Left ventricle myocardium superior (tissue), 1 donor: ENCODE measurements at regions not wholly inside any gene's neighbourhood (a gene's known extent, or its start where the extent isn't known, plus 50 kb on each side); places are given as distances from the start of the nearest gene placed in this dataset.
A peak's percentile ranks its signal among the peaks of the same experiment; 100 is the strongest.

ENCODE experiments used
- ATAC-seq: fragments of 200-7000 bp; cut with Tn5 transposase; one replicate; pipeline ENCODE4 v1.9.1; 2020; ENCODE audit warnings: mild to moderate bottlenecking, moderate library complexity
- DNase-seq: peaks from one replicate; pipeline ENCODE4 v3.0.0-alpha.2; 2020
- intact Hi-C: fragments of 100-400 bp; cut with micrococcal nuclease; formaldehyde crosslinking; loops from one replicate; pipeline ENCODE4 v1.11.0; 2022
- donor health status: DM: no; HTN: yes; CAD: no; lungs with severe emphysema.

GRCh38 chr16:86212706-86213436 is 297.5 kb upstream of the FOXF1 start:
- ATAC-seq: no peak
- no peak for DNase-seq
- intact Hi-C loops: no loop called here

- intact Hi-C loops: no loop called here
- no peak for DNase-seq
- ATAC-seq: no peak
Measured at GRCh38 chr16:86213437-86214205, 296.7 kb upstream of the FOXF1 start.

- intact Hi-C loops: no loop called here
- peak; percentile 70 for ATAC-seq
- peak; percentile 43 for DNase-seq
Measured at GRCh38 chr16:86214326-86215232, 295.7 kb upstream of the FOXF1 start.

- no peak for DNase-seq
- intact Hi-C loops: no loop called here
- ATAC-seq: no peak
Measured at GRCh38 chr16:86215233-86215978, 294.9 kb upstream of the FOXF1 start.

- intact Hi-C loops: no loop called here
- DNase-seq: no peak
- no peak for ATAC-seq
Measured at GRCh38 chr16:86215979-86216585, 294.2 kb upstream of the FOXF1 start.

- ATAC-seq (no peak), DNase-seq (no peak)
- intact Hi-C loops: no loop called here
Measured at GRCh38 chr16:86216591-86216990, 293.7 kb upstream of the FOXF1 start.

GRCh38 chr16:86217001-86217890 is 293.1 kb upstream of the FOXF1 start:
- intact Hi-C loops: no loop called here
- ATAC-seq (no peak), DNase-seq (no peak)

GRCh38 chr16:86217891-86218270 is 292.4 kb upstream of the FOXF1 start:
- ATAC-seq (no peak), DNase-seq (no peak)
- intact Hi-C loops: no loop called here

- intact Hi-C loops: no loop called here
Measured at GRCh38 chr16:86218479-86219170, 291.7 kb upstream of the FOXF1 start.

GRCh38 chr16:86219655-86220445 is 290.5 kb upstream of the FOXF1 start:
- DNase-seq: no peak
- no peak for ATAC-seq
- intact Hi-C loops: no loop called here

More at GRCh38 chr16:86218479-86219170, 291.7 kb upstream of the FOXF1 start:
- ATAC-seq (no peak), DNase-seq (no peak)

GRCh38 chr16:86220561-86220960 is 289.8 kb upstream of the FOXF1 start:
- intact Hi-C loops: no loop called here
- DNase-seq (no peak), ATAC-seq (no peak)

GRCh38 chr16:86221085-86221484 is 289.2 kb upstream of the FOXF1 start:
- intact Hi-C loops: no loop called here
- no peak for ATAC-seq
- DNase-seq: no peak

GRCh38 chr16:86222547-86222946 is 287.8 kb upstream of the FOXF1 start:
- ATAC-seq: no peak
- no peak for DNase-seq

GRCh38 chr16:86222965-86223551 is 287.3 kb upstream of the FOXF1 start:
- intact Hi-C loops: no loop called here
- DNase-seq (no peak), ATAC-seq (no peak)

More at GRCh38 chr16:86222547-86222946, 287.8 kb upstream of the FOXF1 start:
- intact Hi-C loops: no loop called here

- intact Hi-C loops: no loop called here
- ATAC-seq: no peak
- no peak for DNase-seq
Measured at GRCh38 chr16:86224126-86224525, 286.2 kb upstream of the FOXF1 start.

- no peak for DNase-seq
- intact Hi-C loops: no loop called here
- ATAC-seq: no peak
Measured at GRCh38 chr16:86224629-86225028, 285.7 kb upstream of the FOXF1 start.
